H1 (cell line): ENCODE measurements at regions not wholly inside any gene's neighbourhood (a gene's known extent, or its start where the extent isn't known, plus 50 kb on each side); places are given as distances from the start of the nearest gene placed in this dataset.

Experiments used
- E2F6 ChIP-seq: IDR thresholded peaks from 2 replicates; pipeline ENCODE4 v1.6.1; 2012; ENCODE audit warnings: inconsistent platforms
- GABPA ChIP-seq: IDR thresholded peaks from 2 replicates; pipeline ENCODE4 v1.6.1; 2011; ENCODE audit warnings: mild to moderate bottlenecking, low read length, moderate library complexity, borderline replicate concordance; ENCODE audit not compliant: insufficient read depth
- SIN3A ChIP-seq, 2 experiments: IDR thresholded peaks in 1 of 2; conservative IDR thresholded peaks in 1 of 2; 2 replicates each; pipeline ENCODE4 v1.6.1; 2011 to 2012; ENCODE audit warnings: low read length in 2 of 2, improper control_type of control experiment in 1 of 2, low read depth in 1 of 2, mild to moderate bottlenecking in 1 of 2

GRCh38 chr20:17059465-17059864 lies 167.4 kb upstream of the PCSK2 start (continued):
- TF ChIP-seq E2F6 = no peak
- TF ChIP-seq GABPA = no peak
- TF ChIP-seq SIN3A (conservative IDR thresholded peaks at IDR 0.05 in 1 of 2, IDR thresholded peaks at IDR 0.05 in 1 of 2; ENCODE audit: low read depth in 1 of 2, low read length in 2 of 2) = no peak
